ENCODE measurements at regions not wholly inside any gene's neighbourhood (a gene's known extent, or its start where the extent isn't known, plus 50 kb on each side); places are given as distances from the start of the nearest gene placed in this dataset.

DNA sequence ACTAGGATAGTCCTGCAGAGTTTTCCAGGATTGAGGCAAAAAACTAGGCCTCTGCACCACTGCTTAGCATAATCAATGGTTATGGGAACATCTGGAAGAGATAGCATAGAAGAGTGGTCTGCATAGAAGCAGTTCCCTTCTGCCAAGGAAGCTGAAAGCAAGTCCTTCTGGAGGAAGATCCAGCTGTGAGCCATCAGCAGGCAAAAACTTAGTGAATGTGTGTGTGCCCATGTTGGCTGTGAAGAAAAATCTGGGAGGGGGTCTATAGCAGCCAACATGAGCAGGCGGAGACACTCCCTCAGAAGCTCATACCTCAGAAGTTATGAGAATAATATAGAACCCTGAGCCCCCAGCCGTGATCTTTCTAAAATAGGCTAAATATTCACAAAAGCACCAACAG is 228.1 kb upstream of the STEAP1 start:
- DNase-seq = no peak

DNA sequence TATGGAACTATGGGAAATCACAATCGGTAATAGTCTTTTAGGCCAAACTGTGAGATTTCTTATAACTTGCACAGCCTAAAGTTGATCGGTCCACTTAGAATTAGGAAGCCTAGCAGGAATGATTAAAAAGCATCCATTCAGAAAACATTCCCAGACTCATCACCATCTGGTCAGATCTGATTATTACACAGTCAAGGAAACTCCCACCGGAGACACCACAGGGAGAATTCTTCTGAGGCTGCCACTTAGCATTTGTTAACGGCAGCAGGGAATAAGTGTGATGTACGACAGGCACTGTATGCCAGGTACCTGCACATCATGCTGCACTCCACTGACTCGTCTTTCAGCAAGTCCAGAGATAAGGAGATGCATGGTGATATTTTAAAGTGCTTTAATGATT is 227.6 kb upstream of the STEAP1 start:
- no peak for DNase-seq

DNA sequence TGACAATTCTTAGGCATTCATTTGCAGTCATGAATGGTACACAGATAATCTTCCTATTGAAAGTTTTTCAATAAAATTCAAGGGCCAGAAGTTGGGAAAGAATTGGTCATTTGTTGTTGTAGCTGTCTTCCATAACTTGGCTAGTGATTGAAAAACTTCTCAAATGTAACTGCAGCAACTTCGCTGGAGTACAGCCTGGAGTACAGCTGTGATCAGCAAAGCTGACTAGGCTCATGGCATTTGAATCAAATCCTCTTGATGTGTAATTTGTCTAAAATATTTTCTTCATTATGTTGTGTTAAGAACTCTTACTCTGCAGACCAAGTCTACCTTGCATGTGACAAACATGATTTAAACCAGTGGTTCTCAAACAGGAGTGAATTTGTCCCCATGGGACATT is 226.5 kb upstream of the STEAP1 start:
- no peak for DNase-seq

DNA sequence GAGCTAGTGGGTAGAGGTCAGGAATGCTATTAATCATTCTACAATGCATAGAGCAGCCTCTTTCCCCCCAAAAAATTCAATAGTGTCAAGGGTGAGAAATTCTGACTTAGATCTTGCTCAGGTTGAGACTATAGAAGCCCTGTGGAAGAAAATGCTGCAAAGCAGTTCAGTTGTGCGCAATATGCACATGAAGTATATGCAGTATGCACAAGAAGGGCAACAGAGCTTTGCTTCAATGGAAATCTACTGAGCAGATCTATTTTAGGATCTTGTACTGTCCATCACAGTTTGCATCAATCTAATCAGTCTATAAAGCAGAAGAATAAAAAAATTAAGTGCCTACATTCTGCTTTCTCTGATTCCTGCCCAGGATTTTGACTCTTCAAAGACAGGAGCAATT is 225.8 kb upstream of the STEAP1 start:
- no peak for DNase-seq

DNA sequence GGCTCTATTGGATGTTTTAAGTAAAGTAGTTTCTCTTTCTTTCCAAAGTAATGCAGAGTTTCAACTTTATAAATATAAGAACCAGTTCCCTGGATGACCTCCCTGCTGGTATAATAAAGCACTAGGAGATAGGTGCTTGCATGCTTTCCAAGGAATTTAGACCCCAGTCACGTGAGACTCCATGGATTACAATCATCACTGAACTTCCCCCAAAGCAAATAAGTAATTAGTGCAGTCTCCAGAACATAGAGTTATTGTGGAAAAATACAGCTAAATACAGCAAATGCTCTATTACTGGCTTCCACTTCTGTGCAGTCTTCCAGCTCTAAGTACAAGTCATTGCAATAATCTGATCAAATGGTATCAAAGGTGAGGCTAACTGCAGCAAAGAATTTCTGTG is 220.2 kb upstream of the STEAP1 start:
- no peak for DNase-seq

DNA sequence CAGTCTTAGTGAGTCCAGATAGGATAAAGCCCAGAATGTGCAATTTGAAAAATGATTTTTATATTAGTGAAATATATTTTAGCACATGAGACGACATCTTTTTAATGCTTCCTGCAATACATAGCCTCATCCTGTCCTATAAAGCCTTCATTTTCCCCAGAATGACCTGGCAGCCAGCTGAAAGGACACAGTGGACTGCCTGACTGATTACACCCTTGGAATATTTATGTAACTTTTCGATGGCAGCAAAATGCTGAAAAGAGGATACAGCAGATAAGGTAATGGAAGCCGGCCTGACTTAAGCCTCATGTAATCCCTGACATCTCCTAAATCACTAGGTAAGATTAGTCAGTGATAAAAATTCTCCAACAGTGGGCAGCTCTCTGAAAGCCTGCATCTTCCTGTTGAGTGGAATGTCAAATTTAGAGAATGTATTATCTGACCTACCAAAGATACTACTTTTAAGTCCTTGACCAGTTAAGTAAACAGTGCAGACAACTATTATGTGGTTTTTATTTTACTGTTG is 210.7 kb upstream of the STEAP1 start:
- DNase-seq = no peak

DNA sequence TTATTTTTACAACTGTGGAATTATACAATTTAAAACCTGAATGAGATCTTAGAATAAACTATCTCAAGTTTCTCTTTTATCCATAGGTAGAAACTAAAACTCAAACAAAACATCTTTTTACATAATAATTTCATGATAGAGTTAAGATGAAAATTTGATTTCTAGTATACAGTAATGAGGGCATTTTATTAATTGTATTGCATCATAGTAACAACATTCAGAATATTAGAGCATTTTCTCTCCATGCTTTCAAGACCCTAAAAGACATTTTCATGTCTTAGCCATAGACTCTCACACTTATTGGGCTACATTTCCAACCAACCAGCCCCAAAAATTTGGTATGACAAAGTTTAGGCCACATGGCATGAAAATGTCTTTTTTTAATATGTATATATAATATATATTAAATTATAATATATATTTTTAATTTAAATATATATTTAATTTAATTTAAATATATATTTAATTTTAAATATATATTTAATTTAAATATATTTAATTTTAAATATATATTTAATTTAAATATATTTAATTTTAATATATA is 195.7 kb upstream of the STEAP1 start:
- no peak for DNase-seq

DNA sequence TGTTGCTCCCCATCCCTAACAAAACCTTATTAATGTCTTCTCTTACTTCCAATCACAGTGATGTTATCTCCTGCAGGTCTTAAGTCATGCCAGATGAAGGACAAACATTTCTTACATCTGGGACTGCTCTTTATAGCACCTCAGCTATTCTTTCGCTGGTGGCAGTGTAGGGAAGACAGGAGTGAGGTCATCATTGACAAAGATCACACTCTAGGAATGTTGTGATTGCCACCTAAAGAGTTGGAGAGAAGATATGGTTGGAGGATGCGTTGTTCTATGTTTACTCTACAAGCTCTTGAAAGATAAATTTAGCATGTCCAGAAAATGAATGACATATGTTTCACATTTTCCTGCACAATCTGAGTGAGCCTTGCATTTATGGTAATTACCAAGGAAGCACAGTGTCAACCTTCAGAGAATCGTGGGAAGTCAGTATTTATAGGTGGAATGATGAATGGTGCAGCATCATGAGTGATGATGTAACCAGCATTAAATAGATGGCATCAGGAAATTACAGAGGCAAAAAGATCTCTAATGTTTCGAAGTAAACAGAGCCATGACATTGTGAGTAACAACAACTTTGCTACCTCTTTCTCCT is 188.1 kb upstream of the STEAP1 start:
- DNase-seq = no peak

DNA sequence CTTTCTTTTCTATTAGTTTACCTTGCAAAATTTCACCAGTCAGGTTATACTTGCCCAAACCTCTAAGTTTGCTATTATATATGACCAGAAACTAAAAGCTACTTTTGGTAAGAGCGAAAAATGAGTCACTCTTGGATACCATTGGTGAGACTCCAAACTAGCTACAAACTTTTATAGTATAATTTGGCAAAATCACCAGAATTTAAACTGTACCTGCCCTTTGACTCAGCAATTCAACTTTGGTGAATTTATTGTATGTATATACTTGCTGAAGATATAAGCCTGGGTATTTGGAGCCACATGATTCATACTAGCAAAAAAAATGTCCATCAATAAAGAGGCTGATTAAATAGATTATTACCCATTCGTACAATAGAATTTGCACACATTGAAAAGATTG is 178.7 kb upstream of the STEAP1 start:
- no peak for DNase-seq

DNA sequence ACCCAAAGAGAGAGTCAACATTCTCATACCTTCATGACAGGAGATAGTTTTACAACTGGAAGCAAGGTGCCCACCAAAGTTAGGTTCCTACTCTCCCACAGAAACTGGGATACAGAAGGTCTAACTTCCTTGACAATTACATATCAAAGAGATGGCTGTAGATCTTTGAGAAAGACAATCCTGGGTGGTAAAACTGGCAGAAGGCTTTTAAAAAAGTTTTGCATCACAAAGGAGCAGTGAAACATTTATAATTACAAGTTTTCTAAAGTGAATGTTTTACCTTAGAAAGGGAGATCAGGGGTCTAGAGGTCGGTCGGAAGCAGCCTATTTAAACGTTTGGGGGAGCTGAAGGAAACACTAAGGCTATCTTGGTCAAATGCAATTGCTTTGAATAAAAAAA is 166.6 kb upstream of the STEAP1 start:
- DNase-seq = no peak

DNA sequence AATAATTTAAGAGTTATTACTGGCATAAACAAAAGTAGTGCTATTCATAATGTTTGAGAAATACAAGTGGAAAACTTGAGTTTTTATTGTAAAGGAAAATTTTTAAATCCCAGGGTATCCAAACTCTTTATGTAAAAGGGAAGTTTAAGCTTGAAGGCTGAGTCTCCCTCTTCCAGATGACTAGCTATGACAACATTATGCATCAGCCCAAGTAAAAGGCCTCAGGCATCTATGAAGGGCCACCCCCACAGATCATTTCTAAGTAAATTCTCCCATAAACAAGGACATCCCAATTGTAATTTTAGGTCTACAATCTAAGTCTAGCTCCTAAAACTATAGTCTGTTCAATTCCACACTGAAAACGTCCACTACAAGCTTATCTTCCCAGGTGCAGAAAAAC is 166.2 kb upstream of the STEAP1 start:
- no peak for DNase-seq

DNA sequence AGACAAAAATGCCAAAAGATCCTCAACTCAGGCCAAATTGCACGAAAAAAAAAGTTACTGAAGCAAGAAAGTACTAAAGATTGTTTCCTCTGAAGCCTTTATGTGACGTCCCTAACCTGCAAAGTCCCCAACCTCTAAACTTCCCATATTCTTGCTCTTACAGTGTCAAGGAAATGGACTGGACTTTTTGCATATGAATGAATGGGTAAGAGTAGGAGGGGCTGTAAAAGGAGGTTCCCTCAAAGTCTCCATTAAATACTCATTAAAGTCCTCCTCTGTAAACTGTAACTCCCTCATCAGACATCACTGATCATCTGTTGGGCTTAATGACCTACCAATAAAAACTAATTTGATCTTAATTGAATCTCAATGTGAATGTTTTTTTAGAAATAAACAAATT is 164.8 kb upstream of the STEAP1 start:
- no peak for DNase-seq

DNA sequence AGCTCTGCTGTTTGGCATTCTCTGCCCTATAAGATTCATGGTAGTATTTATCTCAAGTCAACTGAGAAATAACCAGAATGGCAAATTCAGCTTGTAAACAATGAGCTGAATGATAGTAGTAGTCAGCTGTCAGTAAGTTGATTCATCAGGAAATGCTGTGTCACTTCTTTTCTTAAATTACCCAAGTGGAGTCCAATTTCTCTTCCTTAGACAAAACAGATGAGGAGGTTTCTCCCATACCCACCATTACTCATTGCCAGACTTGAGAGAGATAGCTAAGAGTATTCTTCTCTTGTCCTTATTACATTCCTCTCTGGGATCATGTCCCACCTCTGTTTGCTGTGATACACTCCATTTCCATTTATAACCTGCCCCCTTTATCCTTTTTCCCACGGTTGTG is 159.8 kb upstream of the STEAP1 start:
- no peak for DNase-seq

DNA sequence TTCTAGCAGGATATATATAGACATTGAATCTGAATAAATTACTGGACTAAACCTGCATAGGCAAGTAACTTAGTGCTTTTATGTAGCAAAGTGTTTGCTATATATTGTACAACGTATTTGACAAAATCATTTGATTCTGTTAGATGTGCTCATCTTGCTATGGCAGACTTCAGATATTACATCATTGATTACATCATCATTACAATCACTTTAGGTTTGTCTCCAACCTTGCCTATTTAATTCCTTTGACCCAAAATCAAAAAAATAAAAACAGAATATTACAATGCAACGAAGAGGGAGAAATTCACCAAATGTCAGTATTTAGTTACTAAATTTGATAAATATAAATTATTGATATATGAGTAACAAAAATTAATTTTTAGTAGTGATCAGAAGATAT is 155.7 kb upstream of the STEAP1 start:
- no peak for DNase-seq

DNA sequence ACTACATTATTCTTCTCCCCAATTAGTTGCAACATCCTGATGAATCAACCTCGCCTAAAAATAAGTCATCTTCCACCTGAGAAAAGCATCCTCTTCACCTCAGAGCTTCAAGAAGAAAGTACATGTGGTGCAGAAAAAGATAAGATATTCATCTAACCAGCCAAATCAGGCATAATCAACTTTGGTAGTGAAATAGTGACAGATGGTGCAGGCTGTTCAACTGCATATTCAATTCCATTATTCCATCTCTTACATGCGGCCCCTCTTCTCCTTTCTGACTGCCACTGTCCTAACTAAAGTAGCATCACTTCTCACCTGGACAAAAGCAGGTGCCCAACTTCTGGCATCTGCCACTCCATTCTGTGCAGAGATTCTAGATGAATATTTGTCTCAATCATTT is 148.4 kb upstream of the STEAP1 start:
- DNase-seq = peak in 1 of 56 donors; percentile 0

DNA sequence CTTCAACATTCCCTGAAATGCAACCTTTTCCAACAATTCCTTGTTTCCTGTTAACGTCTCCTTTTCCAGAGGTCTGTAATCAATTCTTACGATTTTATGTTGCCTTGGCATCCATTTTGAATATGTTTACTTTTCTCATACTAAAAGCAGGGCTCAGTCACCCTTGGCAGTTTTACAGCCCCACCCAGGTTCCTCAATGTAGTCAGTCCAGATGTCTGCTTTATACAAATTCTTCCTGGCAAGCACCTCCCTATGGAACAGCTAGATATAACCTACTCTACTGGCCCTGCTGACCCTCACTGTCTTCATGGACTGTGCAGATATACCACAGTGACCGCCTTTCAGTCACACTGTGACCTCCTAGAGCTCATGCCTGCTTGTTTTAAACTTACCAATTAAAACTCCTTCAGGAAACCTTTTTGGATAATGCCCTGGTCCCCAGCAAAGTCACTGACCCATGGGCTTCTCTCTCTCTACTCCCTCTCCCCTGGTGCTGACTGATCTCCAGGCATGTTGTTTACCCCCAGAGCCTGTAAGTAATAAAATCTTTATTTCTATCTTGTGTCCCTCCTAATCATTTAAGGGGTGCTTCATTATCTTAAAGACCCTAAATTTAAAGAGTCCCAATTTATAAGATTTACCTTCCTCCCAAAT is 147.1 kb upstream of the STEAP1 start:
- no peak for DNase-seq

DNA sequence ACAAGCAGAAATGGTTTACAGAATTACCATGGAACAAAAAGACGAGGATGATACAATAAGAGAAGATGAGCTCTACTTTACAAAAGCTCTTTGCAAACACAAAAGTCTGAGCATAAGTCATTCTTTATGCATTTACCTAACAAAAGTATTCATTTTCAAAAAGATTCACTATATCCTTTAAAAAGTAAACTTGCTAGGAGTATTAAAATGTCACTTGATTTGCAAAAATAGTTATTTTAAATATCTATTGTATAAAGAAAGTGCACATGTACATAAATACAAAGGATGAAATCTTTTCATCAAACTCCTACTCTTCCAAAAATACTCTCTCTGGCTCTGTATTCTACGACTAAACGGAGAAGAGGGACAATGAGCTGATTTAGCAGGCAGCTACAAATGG is 146.4 kb upstream of the STEAP1 start:
- DNase-seq = no peak

DNA sequence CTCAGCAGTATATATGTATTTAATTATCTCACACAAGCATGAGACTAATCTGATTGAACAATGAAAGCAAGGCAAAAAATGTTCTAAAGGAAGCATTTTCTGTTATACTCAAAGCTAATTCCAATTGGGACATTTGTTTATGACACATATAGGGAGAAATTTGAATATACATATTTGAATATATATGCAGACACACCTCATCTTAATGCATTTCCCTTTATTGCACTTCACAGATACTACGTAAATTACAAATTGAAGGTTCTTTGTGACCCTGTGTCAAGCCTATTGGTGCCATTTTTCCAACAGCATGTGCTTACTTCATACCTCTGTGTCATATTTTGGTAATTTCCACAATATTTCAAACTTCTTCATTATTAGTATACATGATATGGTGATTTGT is 132.1 kb upstream of the STEAP1 start:
- no peak for DNase-seq

DNA sequence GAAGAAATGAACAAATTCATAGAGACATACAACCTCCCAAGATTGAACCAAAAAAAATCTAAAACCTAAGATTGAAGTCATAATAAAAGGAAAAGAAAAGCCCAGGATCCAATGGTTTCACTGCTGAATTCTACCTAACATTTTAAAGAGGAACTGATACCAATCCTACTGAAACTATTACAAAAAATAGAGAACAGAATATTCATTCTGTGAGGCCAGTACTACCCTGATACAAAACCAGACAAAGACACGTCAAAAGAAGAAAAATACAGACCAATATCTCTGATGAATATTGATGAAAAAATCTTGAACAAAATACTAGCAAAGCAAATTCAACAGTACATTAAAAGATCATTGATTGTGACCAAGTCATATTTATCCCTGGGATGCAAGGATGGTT is 128.5 kb upstream of the STEAP1 start:
- no peak for DNase-seq

DNA sequence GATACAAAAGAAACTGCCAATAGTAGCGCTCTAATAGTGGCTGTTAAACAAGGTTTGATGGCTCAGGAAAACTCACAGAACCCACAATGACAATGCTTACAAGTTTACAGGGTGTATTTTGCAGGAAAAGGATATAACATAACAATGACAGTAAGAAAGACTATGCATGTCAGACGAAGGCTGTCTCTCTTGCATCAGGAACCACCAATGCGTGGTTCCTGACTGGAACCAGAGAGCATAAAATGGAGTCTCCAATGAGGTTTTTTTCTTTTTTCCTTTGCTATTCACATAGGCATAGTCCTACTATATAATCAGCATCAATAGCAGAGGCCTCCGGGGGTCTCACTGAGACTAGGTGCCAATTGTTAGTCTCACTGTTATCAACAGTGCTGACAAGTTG is 120.4 kb upstream of the STEAP1 start:
- no peak for DNase-seq

DNA sequence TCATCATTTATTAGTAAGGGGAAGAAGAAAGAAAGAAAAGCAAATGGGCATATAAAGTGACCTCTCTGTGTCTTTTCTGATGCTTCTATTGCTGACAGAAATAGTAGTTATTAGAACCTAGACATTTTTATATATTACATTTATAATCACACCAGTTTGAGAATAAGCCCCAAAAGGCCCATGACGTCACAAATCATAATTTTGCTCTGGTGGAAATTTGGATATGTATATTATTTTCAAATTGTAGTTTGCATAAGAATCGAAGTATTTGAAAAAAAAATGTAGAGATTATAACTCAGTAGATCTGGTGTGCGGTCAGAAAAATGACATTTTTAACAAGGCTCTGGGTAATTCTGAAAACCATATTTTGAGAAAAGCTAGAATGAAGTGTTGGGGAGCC is 101.2 kb upstream of the STEAP1 start:
- DNase-seq = no peak

DNA sequence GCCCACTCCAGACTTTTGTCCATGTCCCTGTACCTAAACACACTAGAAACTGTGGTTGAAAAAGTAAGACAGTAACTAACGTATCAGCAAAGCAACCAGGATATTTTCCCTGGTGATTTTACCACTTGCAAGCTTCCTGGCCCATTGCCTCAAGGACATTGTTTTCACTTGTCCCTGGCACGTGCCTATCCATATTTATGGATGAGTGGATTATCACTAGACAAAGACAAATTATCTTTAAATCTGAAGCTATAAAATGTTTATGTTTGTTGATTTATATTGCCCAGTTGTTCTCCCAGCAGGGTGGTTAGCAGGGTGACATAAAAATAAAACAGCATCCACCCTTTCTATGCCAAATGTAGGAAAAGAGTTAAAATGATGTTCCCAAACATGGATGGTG is 93.2 kb upstream of the STEAP1 start:
- DNase-seq = no peak

DNA sequence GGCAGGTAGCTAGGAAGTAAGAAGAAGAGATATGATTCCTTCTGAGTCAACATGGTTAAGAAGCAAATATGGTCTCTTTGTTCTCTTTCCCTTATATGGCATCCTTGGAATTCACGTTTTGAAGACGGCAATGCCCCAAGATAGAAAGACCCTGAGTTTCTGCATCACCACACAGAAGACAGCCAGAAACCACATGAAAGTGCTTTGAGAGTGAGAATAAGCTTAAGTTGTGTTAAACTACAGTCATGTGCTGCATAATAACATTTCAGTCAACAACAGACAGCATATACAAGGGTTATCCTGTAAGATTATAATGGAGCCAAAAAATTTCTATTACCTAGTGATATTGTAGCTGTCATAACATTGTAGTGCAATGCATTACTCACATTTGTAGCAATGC is 89.9 kb upstream of the STEAP1 start:
- DNase-seq = no peak
